Activated T-helper 1 cell treated with anti-CD3 and anti-CD28 coated beads, Interleukin-12 subunit alpha, Interleukin-12 subunit beta, Interleukin-2, Interleukin-4 antibody, amounts not matched to agents 30 ng/mL and 10 ng/mL and 1 ng/mL, durations not matched to agents 14 hours and 24 hours and 36 hours (primary cell): ENCODE measurements at regions not wholly inside any gene's neighbourhood (a gene's known extent, or its start where the extent isn't known, plus 50 kb on each side); places are given as distances from the start of the nearest gene placed in this dataset.

Source experiments
- DNase-seq: peaks from one replicate; pipeline ENCODE4 v3.0.0; 2021; ENCODE audit warnings: low spot score
- H3K27ac Mint-ChIP-seq: one replicate; pipeline ENCODE4 v1.8.0; 2021; ENCODE audit warnings: mild to moderate bottlenecking, mixed read lengths
- H3K27me3 Mint-ChIP-seq: one replicate; pipeline ENCODE4 v1.8.0; 2022; ENCODE audit warnings: mild to moderate bottlenecking, moderate library complexity, mixed read lengths; ENCODE audit not compliant: insufficient read depth
- H3K36me3 Mint-ChIP-seq: one replicate; pipeline ENCODE4 v1.8.0; 2021; ENCODE audit warnings: low read depth, mixed read lengths
- H3K4me1 Mint-ChIP-seq: one replicate; pipeline ENCODE4 v1.8.0; 2021; ENCODE audit warnings: low read depth, mixed read lengths
- H3K4me3 Mint-ChIP-seq: one replicate; pipeline ENCODE4 v1.8.0; 2021; ENCODE audit warnings: mild to moderate bottlenecking, moderate library complexity, mixed read lengths
- H3K9me3 Mint-ChIP-seq: one replicate; pipeline ENCODE4 v1.8.0; 2021; ENCODE audit warnings: mixed read lengths
- intact Hi-C: fragments of 100-400 bp; cut with micrococcal nuclease; formaldehyde crosslinking; loops from one replicate; pipeline ENCODE4 v1.15.1; 2024

GRCh38 chr4:43362875-43363636 lies 470.5 kb downstream of the GRXCR1 start:
- Mint-ChIP-seq H3K4me3 (no peak overlapping the region), H3K27me3 (no peaks in the 10 kb centered on the region), H3K36me3 (no peaks in the 10 kb centered on the region), H3K4me1 (no peaks in the 10 kb centered on the region), H3K9me3 (no peaks in the 10 kb centered on the region), H3K27ac (no peak overlapping the region)
- intact Hi-C loops, result no loop called here
- DNase-seq, result no peak

GRCh38 chr4:43369036-43369594 lies 476.6 kb downstream of the GRXCR1 start:
- Mint-ChIP-seq H3K36me3 (no peaks in the 10 kb centered on the region), H3K9me3 (no peaks in the 10 kb centered on the region), H3K27ac (no peak overlapping the region), H3K4me3 (no peak overlapping the region), H3K4me1 (no peaks in the 10 kb centered on the region), H3K27me3 (no peaks in the 10 kb centered on the region)
- intact Hi-C loops, result no loop called here
- DNase-seq, result no peak

GRCh38 chr4:43373201-43373600 lies 480.7 kb downstream of the GRXCR1 start:
- Mint-ChIP-seq H3K27me3 (no peaks in the 10 kb centered on the region), H3K36me3 (no peaks in the 10 kb centered on the region), H3K4me3 (no peak overlapping the region), H3K27ac (no peak overlapping the region), H3K4me1 (no peaks in the 10 kb centered on the region), H3K9me3 (no peaks in the 10 kb centered on the region)
- intact Hi-C loops, result no loop called here
- no peak for DNase-seq

- intact Hi-C loops, result no loop called here
- DNase-seq, result no peak
- no peaks in the 10 kb centered on the region for H3K36me3 Mint-ChIP-seq
- no peaks in the 10 kb centered on the region for H3K27me3 Mint-ChIP-seq
- no peak overlapping the region for H3K27ac Mint-ChIP-seq
- H3K4me3 Mint-ChIP-seq, result no peak overlapping the region
- H3K4me1 Mint-ChIP-seq, result no peaks in the 10 kb centered on the region
- no peaks in the 10 kb centered on the region for H3K9me3 Mint-ChIP-seq
Observed at GRCh38 chr4:43374216-43374751, 481.8 kb downstream of the GRXCR1 start.

- Mint-ChIP-seq H3K36me3 (no peaks in the 10 kb centered on the region), H3K27me3 (no peaks in the 10 kb centered on the region), H3K4me1 (no peaks in the 10 kb centered on the region), H3K9me3 (no peaks in the 10 kb centered on the region), H3K4me3 (no peak overlapping the region), H3K27ac (no peak overlapping the region)
- intact Hi-C loops, result no loop called here
- DNase-seq, result no peak
Observed at GRCh38 chr4:43379016-43379415, 486.5 kb downstream of the GRXCR1 start.

- DNase-seq, result no peak
- Mint-ChIP-seq H3K4me3 (no peak overlapping the region), H3K27me3 (no peaks in the 10 kb centered on the region), H3K27ac (no peak overlapping the region), H3K36me3 (no peaks in the 10 kb centered on the region), H3K9me3 (no peaks in the 10 kb centered on the region), H3K4me1 (no peaks in the 10 kb centered on the region)
- intact Hi-C loops, result no loop called here
Observed at GRCh38 chr4:43380093-43380492, 487.6 kb downstream of the GRXCR1 start.

GRCh38 chr4:43391069-43391468 lies 498.6 kb downstream of the GRXCR1 start:
- intact Hi-C loops, result no loop called here

GRCh38 chr4:43394976-43395375 lies 502.5 kb downstream of the GRXCR1 start:
- Mint-ChIP-seq H3K36me3 (no peaks in the 10 kb centered on the region), H3K4me3 (no peak overlapping the region), H3K27me3 (no peaks in the 10 kb centered on the region), H3K4me1 (no peaks in the 10 kb centered on the region), H3K9me3 (peaks cover 24% of the 10 kb centered on the region), H3K27ac (no peak overlapping the region)
- intact Hi-C loops, result no loop called here
- DNase-seq, result no peak

More at GRCh38 chr4:43391069-43391468, 498.6 kb downstream of the GRXCR1 start:
- no peaks in the 10 kb centered on the region for H3K27me3 Mint-ChIP-seq
- peaks cover 5% of the 10 kb centered on the region for H3K9me3 Mint-ChIP-seq
- H3K27ac Mint-ChIP-seq, result no peak overlapping the region
- DNase-seq, result no peak
- no peaks in the 10 kb centered on the region for H3K4me1 Mint-ChIP-seq
- H3K4me3 Mint-ChIP-seq, result no peak overlapping the region
- H3K36me3 Mint-ChIP-seq, result no peaks in the 10 kb centered on the region

GRCh38 chr4:43399726-43400125 lies 507.2 kb downstream of the GRXCR1 start:
- no peak overlapping the region for H3K27ac Mint-ChIP-seq
- no peak for DNase-seq
- H3K27me3 Mint-ChIP-seq, result no peaks in the 10 kb centered on the region
- no peaks in the 10 kb centered on the region for H3K4me1 Mint-ChIP-seq
- intact Hi-C loops, result no loop called here
- H3K9me3 Mint-ChIP-seq, result peaks cover 28% of the 10 kb centered on the region
- no peak overlapping the region for H3K4me3 Mint-ChIP-seq
- no peaks in the 10 kb centered on the region for H3K36me3 Mint-ChIP-seq

GRCh38 chr4:43402393-43402792 lies 509.9 kb downstream of the GRXCR1 start:
- no peaks in the 10 kb centered on the region for H3K4me1 Mint-ChIP-seq
- no peak overlapping the region for H3K27ac Mint-ChIP-seq
- intact Hi-C loops, result no loop called here
- no peaks in the 10 kb centered on the region for H3K27me3 Mint-ChIP-seq
- no peak overlapping the region for H3K4me3 Mint-ChIP-seq
- H3K9me3 Mint-ChIP-seq, result peaks cover 25% of the 10 kb centered on the region
- DNase-seq, result no peak
- H3K36me3 Mint-ChIP-seq, result no peaks in the 10 kb centered on the region

GRCh38 chr4:43410636-43411035 lies 518.1 kb downstream of the GRXCR1 start:
- Mint-ChIP-seq H3K36me3 (no peaks in the 10 kb centered on the region), H3K4me1 (no peaks in the 10 kb centered on the region), H3K27me3 (no peaks in the 10 kb centered on the region), H3K27ac (no peak overlapping the region), H3K9me3 (peaks cover 21% of the 10 kb centered on the region), H3K4me3 (no peak overlapping the region)
- intact Hi-C loops, result no loop called here
- no peak for DNase-seq

- DNase-seq, result no peak
- Mint-ChIP-seq H3K27me3 (no peaks in the 10 kb centered on the region), H3K4me1 (no peaks in the 10 kb centered on the region), H3K27ac (no peak overlapping the region), H3K9me3 (peaks cover 20% of the 10 kb centered on the region), H3K36me3 (no peaks in the 10 kb centered on the region), H3K4me3 (no peak overlapping the region)
- intact Hi-C loops, result no loop called here
Observed at GRCh38 chr4:43411226-43411625, 518.7 kb downstream of the GRXCR1 start.

- Mint-ChIP-seq H3K36me3 (no peaks in the 10 kb centered on the region), H3K4me1 (no peaks in the 10 kb centered on the region), H3K27ac (no peak overlapping the region), H3K27me3 (no peaks in the 10 kb centered on the region), H3K9me3 (peaks cover 11% of the 10 kb centered on the region), H3K4me3 (no peak overlapping the region)
- DNase-seq, result no peak
- intact Hi-C loops, result no loop called here
Observed at GRCh38 chr4:43423276-43423675, 530.8 kb downstream of the GRXCR1 start.
